IPS DF 6.9 (cell line): ENCODE measurements at regions not wholly inside any gene's neighbourhood (a gene's known extent, or its start where the extent isn't known, plus 50 kb on each side); places are given as distances from the start of the nearest gene placed in this dataset.

Experiments used
- DNase-seq: peaks from one replicate; pipeline ENCODE4 v3.0.0-alpha.2; 2013; ENCODE audit warnings: low read depth, low spot score
- H3K27ac ChIP-seq: one replicate; pipeline ENCODE4 v1.5.1; 2013; ENCODE audit warnings: low read length, control low read depth
- H3K27me3 ChIP-seq: 2 replicates; pipeline ENCODE4 v1.6.1; 2013; ENCODE audit warnings: mild to moderate bottlenecking, low read length; ENCODE audit not compliant: control insufficient read depth, insufficient read depth
- H3K36me3 ChIP-seq: 2 replicates; pipeline ENCODE4 v1.6.1; 2013; ENCODE audit warnings: low read length; ENCODE audit not compliant: control insufficient read depth, insufficient read depth
- H3K4me1 ChIP-seq: 2 replicates; pipeline ENCODE4 v1.6.1; 2013; ENCODE audit warnings: low read length; ENCODE audit not compliant: control insufficient read depth, insufficient read depth
- H3K4me3 ChIP-seq: 2 replicates; pipeline ENCODE4 v1.5.1; 2013; ENCODE audit warnings: mild to moderate bottlenecking, low read length
- H3K9me3 ChIP-seq: 2 replicates; pipeline ENCODE4 v1.6.1; 2013; ENCODE audit warnings: low read length, inconsistent platforms; ENCODE audit not compliant: control insufficient read depth, insufficient read depth
- WGBS: extraction: QIAGEN DNeasy Blood & Tissue Kit; methylation state at CpG from one replicate; pipeline ENCODE4 v1.1.7; 2013; ENCODE audit warnings: mixed read lengths, missing lambda C conversion rate; ENCODE audit not compliant: insufficient read length, insufficient coverage; 5-methylcytosine and 5-hydroxymethylcytosine counted together

- WGBS: no CpG with 5 or more reads among the region's 3 CpGs
- no peak overlapping the region for H3K27ac ChIP-seq
- no peaks in the 10 kb centered on the region for H3K36me3 ChIP-seq
- no peak for DNase-seq
- H3K4me1 ChIP-seq: no peaks in the 10 kb centered on the region
- no peak overlapping the region for H3K4me3 ChIP-seq
- H3K27me3 ChIP-seq: no peaks in the 10 kb centered on the region
- no peaks in the 10 kb centered on the region for H3K9me3 ChIP-seq
Observed at GRCh38 chr16:74045513-74045912, 251.1 kb upstream of the PSMD7 start.

DNA sequence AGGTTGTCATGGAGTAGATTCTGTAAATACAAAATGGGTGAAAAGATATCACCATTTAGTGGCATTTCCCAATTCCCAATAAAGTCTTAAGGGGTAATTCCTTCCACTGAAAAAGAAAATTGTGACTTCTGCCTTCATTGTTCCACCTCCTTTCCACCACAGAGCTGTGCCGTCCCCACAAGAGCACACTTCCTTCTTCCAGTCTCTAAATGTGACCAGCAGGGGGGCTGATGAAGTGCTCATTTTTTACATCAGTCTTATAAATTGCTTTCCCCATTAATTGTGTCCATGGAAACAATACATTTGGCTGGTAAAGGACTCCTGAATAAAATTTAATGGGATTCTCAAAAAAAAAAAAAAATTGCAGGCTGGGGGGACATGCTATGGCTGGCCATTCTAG, 260.8 kb upstream of the PSMD7 start:
- H3K4me3 ChIP-seq: no peak overlapping the region
- no peak for DNase-seq
- no CpG with 5 or more reads among the region's 1 CpG for WGBS
- H3K27me3 ChIP-seq: no peaks in the 10 kb centered on the region
- no peak overlapping the region for H3K27ac ChIP-seq
- H3K36me3 ChIP-seq: no peaks in the 10 kb centered on the region
- peaks cover 3% of the 10 kb centered on the region; the same call in 1 of the 2 replicates for H3K4me1 ChIP-seq
- no peaks in the 10 kb centered on the region for H3K9me3 ChIP-seq

GRCh38 chr16:74034862-74035261, 261.8 kb upstream of the PSMD7 start:
- no peaks in the 10 kb centered on the region for H3K9me3 ChIP-seq
- DNase-seq: no peak
- H3K27me3 ChIP-seq: no peaks in the 10 kb centered on the region
- no CpG with 5 or more reads among the region's 4 CpGs for WGBS
- no peak overlapping the region for H3K4me3 ChIP-seq
- no peaks in the 10 kb centered on the region for H3K36me3 ChIP-seq
- H3K27ac ChIP-seq: no peak overlapping the region
- peaks cover 7% of the 10 kb centered on the region; the same call in 1 of the 2 replicates for H3K4me1 ChIP-seq

- Histone ChIP-seq H3K4me3 (no peak overlapping the region), H3K27me3 (no peaks in the 10 kb centered on the region), H3K36me3 (no peaks in the 10 kb centered on the region), H3K27ac (no peak overlapping the region), H3K9me3 (no peaks in the 10 kb centered on the region), H3K4me1 (peaks cover 11% of the 10 kb centered on the region; the same call in 1 of the 2 replicates)
- WGBS: no CpG with 5 or more reads among the region's 9 CpGs
- DNase-seq: no peak
Observed at GRCh38 chr16:74034200-74034599, 262.4 kb upstream of the PSMD7 start.

- WGBS: no CpG with 5 or more reads among the region's 9 CpGs
- no peaks in the 10 kb centered on the region for H3K9me3 ChIP-seq
- no peak overlapping the region for H3K4me3 ChIP-seq
- no peaks in the 10 kb centered on the region for H3K27me3 ChIP-seq
- H3K36me3 ChIP-seq: no peaks in the 10 kb centered on the region
- H3K27ac ChIP-seq: no peak overlapping the region
- H3K4me1 ChIP-seq: peaks cover 11% of the 10 kb centered on the region; the same call in 1 of the 2 replicates
- DNase-seq: no peak
Observed at GRCh38 chr16:74033441-74033995, 263.1 kb upstream of the PSMD7 start.

- Histone ChIP-seq H3K9me3 (no peaks in the 10 kb centered on the region), H3K36me3 (no peaks in the 10 kb centered on the region), H3K4me1 (peaks cover 11% of the 10 kb centered on the region; the same call in 1 of the 2 replicates), H3K4me3 (no peak overlapping the region), H3K27ac (no peak overlapping the region), H3K27me3 (no peaks in the 10 kb centered on the region)
- DNase-seq: no peak
- no CpG with 5 or more reads among the region's 4 CpGs for WGBS
Observed at GRCh38 chr16:74031551-74031950, 265.1 kb upstream of the PSMD7 start.

GRCh38 chr16:74030000-74030706, 266.5 kb upstream of the PSMD7 start:
- Histone ChIP-seq H3K27me3 (no peaks in the 10 kb centered on the region), H3K36me3 (no peaks in the 10 kb centered on the region), H3K27ac (no peak overlapping the region), H3K9me3 (no peaks in the 10 kb centered on the region), H3K4me1 (peaks cover 12% of the 10 kb centered on the region; the same call in 1 of the 2 replicates), H3K4me3 (no peak overlapping the region)
- DNase-seq: no peak
- no CpG with 5 or more reads among the region's 10 CpGs for WGBS

- WGBS: no CpG with 5 or more reads among the region's 9 CpGs
- H3K36me3 ChIP-seq: no peaks in the 10 kb centered on the region
- H3K27ac ChIP-seq: no peak overlapping the region
- no peaks in the 10 kb centered on the region for H3K9me3 ChIP-seq
- H3K4me1 ChIP-seq: peaks cover 12% of the 10 kb centered on the region; the same call in 1 of the 2 replicates
- H3K4me3 ChIP-seq: no peak overlapping the region
- DNase-seq: no peak
- H3K27me3 ChIP-seq: no peaks in the 10 kb centered on the region
Observed at GRCh38 chr16:74029115-74029792, 267.4 kb upstream of the PSMD7 start.

DNA sequence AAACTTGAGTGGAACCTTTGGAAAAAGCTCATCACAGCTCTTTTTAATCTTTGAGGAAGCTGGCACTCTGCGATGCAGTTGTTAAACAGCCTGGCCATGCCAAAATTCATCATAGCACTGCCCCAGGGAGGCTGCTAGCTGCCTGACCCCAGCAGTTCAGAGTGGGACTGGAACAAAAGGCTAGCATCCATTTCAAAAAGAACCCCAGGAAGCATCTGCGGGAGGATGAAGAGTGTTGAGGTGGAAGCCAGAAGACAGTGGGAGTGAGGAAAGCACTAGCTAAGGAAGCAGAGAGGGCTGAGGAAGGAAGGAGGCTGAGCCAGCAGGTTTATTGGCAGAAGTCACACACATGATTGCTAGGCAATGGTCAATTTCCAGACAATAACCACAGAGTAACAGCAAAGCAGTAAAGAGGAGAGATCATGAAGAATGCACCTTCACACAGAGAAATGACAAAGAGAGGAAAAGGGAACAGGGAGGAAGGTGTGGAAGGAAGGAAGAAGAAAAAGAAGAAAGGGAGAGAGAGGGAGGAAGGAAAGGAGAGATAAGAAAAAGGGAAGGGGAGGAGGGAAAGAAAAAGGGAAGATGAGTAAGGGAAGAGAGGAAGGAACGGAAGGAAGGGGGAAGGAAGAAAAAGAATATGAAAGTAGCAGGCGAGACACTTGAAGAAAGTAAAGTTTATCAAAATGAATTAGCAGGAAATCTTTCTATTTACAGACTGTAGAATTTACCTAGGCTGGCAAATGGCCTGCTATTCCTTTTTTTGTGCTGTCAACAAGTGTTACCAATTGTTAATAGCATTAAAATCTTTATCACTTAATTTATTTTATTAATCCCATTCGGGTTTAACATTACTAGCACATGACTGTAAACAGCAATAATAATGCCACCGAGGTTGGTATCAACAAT, 270.0 kb upstream of the PSMD7 start:
- H3K27me3 ChIP-seq: no peaks in the 10 kb centered on the region
- H3K27ac ChIP-seq: no peak overlapping the region
- H3K4me3 ChIP-seq: no peak overlapping the region
- no peaks in the 10 kb centered on the region for H3K36me3 ChIP-seq
- H3K4me1 ChIP-seq: peaks cover 12% of the 10 kb centered on the region; the same call in 1 of the 2 replicates
- H3K9me3 ChIP-seq: no peaks in the 10 kb centered on the region
- WGBS: 50% methylated on average over 1 of the region's 6 CpGs
- no peak for DNase-seq

- no CpG with 5 or more reads among the region's 2 CpGs for WGBS
- H3K4me3 ChIP-seq: no peak overlapping the region
- no peak overlapping the region for H3K27ac ChIP-seq
- no peaks in the 10 kb centered on the region for H3K36me3 ChIP-seq
- no peaks in the 10 kb centered on the region for H3K9me3 ChIP-seq
- no peaks in the 10 kb centered on the region for H3K27me3 ChIP-seq
- H3K4me1 ChIP-seq: peaks cover 6% of the 10 kb centered on the region; the same call in 1 of the 2 replicates
- DNase-seq: no peak
Observed at GRCh38 chr16:74024953-74025352, 271.7 kb upstream of the PSMD7 start.
